T-helper 2 cell (primary cell): ENCODE measurements at regions not wholly inside any gene's neighbourhood (a gene's known extent, or its start where the extent isn't known, plus 50 kb on each side); places are given as distances from the start of the nearest gene placed in this dataset.
A peak's percentile ranks its signal among the peaks of the same experiment; 100 is the strongest.
"Not testable (repeated sequence)": the region's sequence is repeated elsewhere in the genome, so short reads cannot be mapped to it uniquely, and the experiment has no call there.

Source experiments
- DNase-seq, 5 experiments: peaks; one replicate each; pipeline versions ENCODE4 v3.0.0 to v3.0.0-alpha.2; 2012 to 2022

GRCh38 chr17:77783991-77784820 is 174.3 kb upstream of the TNRC6C start:
- DNase-seq: peak in 4 of 5 experiments; percentile 22 to 90 (median 58)

GRCh38 chr17:77785312-77785905 is 173.1 kb upstream of the TNRC6C start:
- DNase-seq: no peak

- no peak for DNase-seq
Measured at GRCh38 chr17:77786090-77786489, 172.4 kb upstream of the TNRC6C start.

- DNase-seq: no peak
Measured at GRCh38 chr17:77786740-77787505, 171.6 kb upstream of the TNRC6C start.

GRCh38 chr17:77790143-77790829 is 168.2 kb upstream of the TNRC6C start:
- no peak for DNase-seq

GRCh38 chr17:77792626-77793025 is 165.9 kb upstream of the TNRC6C start:
- no peak for DNase-seq

- DNase-seq: no peak
Measured at GRCh38 chr17:77793146-77793970, 165.1 kb upstream of the TNRC6C start.

- no peak for DNase-seq
Measured at GRCh38 chr17:77793971-77794235, 164.6 kb upstream of the TNRC6C start.

- no peak for DNase-seq
Measured at GRCh38 chr17:77794846-77795245, 163.7 kb upstream of the TNRC6C start.

- DNase-seq: no peak
Measured at GRCh38 chr17:77795685-77796084, 162.8 kb upstream of the TNRC6C start.

- no peak for DNase-seq
Measured at GRCh38 chr17:77796176-77796860, 162.2 kb upstream of the TNRC6C start.

- no peak for DNase-seq
Measured at GRCh38 chr17:77798031-77798430, 160.5 kb upstream of the TNRC6C start.

- DNase-seq: no peak
Measured at GRCh38 chr17:77798481-77798880, 160.0 kb upstream of the TNRC6C start.

GRCh38 chr17:77800816-77801215 is 157.7 kb upstream of the TNRC6C start:
- DNase-seq: no peak

GRCh38 chr17:77801545-77802332 is 156.8 kb upstream of the TNRC6C start:
- no peak for DNase-seq

- no peak for DNase-seq
Measured at GRCh38 chr17:77802333-77802615, 156.2 kb upstream of the TNRC6C start.

- DNase-seq: no peak
Measured at GRCh38 chr17:77802811-77803220, 155.7 kb upstream of the TNRC6C start.

- no peak for DNase-seq
Measured at GRCh38 chr17:77803726-77804125, 154.8 kb upstream of the TNRC6C start.

- no peak for DNase-seq
Measured at GRCh38 chr17:77804796-77805426, 153.6 kb upstream of the TNRC6C start.

- not testable (repeated sequence) for DNase-seq
Measured at GRCh38 chr17:77805970-77806369, 152.5 kb upstream of the TNRC6C start.
